Activated B cell treated with CpG ODN at 0.5 μM for 24 hours (primary cell): ENCODE measurements at regions not wholly inside any gene's neighbourhood (a gene's known extent, or its start where the extent isn't known, plus 50 kb on each side); places are given as distances from the start of the nearest gene placed in this dataset.

Experiments
- ATAC-seq: fragments of 200-7000 bp; cut with Tn5 transposase; one replicate; pipeline ENCODE4 v1.10.0; 2021; ENCODE audit warnings: low read depth, mild to moderate bottlenecking, moderate library complexity
- CTCF ChIA-PET: fragments of 350-600 bp; sonication (Branson Sonifier 250); formaldehyde crosslinking; loops from one replicate; lab custom pipeline; 2021; ENCODE audit warnings: antibody characterized with exemption; lab: Charles Lee
- POLR2A ChIA-PET: fragments of 350-600 bp; sonication (Branson Sonifier 250); formaldehyde crosslinking; loops from one replicate; lab custom pipeline; 2021; ENCODE audit warnings: antibody characterized with exemption; lab: Charles Lee
- DNase-seq: peaks from one replicate; pipeline ENCODE4 v3.0.0; 2022
- H3K27ac Mint-ChIP-seq: one replicate; pipeline ENCODE4 v1.8.0; 2020; ENCODE audit warnings: mixed read lengths
- H3K27me3 Mint-ChIP-seq: one replicate; pipeline ENCODE4 v1.8.0; 2021; ENCODE audit warnings: mixed read lengths
- H3K36me3 Mint-ChIP-seq: one replicate; pipeline ENCODE4 v1.8.0; 2021; ENCODE audit warnings: low read depth, mixed read lengths
- H3K4me1 Mint-ChIP-seq: one replicate; pipeline ENCODE4 v1.8.0; 2021; ENCODE audit warnings: mixed read lengths
- H3K4me3 Mint-ChIP-seq: one replicate; pipeline ENCODE4 v1.8.0; 2020; ENCODE audit warnings: mild to moderate bottlenecking, mixed read lengths
- H3K9me3 Mint-ChIP-seq: one replicate; pipeline ENCODE4 v1.8.0; 2020; ENCODE audit warnings: mixed read lengths
- intact Hi-C: fragments of 100-400 bp; cut with micrococcal nuclease; formaldehyde crosslinking; loops from one replicate; pipeline ENCODE4 v1.15.1; 2024
- TF ChIP-seq, protein P1 (sequence below): fragments of 200-600 bp; IDR thresholded peaks from one replicate; pipeline ENCODE4 v1.8.0; 2022; ENCODE audit warnings: antibody characterized with exemption, mild to moderate bottlenecking

DNA sequence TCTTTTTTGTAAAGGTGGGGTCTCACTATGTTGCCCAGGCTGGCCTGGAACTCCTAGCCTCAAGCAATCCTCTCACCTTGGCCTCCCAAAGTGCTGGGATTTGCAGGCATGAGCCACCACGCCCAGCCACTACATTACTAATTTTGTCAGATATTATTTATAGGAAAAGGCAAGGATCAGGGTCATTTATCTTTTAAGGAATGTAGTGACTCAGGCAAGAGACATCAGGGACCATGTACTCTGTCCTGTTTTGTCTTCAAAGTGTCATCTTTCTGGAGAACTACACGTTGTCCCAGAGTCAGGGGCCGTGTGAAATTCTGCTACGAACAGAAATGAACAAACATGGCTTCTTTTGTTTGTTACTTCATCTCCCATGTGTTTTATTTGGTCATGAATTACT lies 105.3 kb downstream of the NPTX2 start:
- H3K4me1 Mint-ChIP-seq, result no peaks in the 10 kb centered on the region
- H3K9me3 Mint-ChIP-seq, result peaks cover 2% of the 10 kb centered on the region
- H3K36me3 Mint-ChIP-seq, result no peaks in the 10 kb centered on the region
- intact Hi-C loops, result no loop called here
- ATAC-seq, result no peak
- no peak for DNase-seq
- H3K27ac Mint-ChIP-seq, result no peak overlapping the region
- TF ChIP-seq, protein P1, sequence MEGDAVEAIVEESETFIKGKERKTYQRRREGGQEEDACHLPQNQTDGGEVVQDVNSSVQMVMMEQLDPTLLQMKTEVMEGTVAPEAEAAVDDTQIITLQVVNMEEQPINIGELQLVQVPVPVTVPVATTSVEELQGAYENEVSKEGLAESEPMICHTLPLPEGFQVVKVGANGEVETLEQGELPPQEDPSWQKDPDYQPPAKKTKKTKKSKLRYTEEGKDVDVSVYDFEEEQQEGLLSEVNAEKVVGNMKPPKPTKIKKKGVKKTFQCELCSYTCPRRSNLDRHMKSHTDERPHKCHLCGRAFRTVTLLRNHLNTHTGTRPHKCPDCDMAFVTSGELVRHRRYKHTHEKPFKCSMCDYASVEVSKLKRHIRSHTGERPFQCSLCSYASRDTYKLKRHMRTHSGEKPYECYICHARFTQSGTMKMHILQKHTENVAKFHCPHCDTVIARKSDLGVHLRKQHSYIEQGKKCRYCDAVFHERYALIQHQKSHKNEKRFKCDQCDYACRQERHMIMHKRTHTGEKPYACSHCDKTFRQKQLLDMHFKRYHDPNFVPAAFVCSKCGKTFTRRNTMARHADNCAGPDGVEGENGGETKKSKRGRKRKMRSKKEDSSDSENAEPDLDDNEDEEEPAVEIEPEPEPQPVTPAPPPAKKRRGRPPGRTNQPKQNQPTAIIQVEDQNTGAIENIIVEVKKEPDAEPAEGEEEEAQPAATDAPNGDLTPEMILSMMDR, result no peak
- H3K4me3 Mint-ChIP-seq, result no peak overlapping the region
- peaks cover 5% of the 10 kb centered on the region for H3K27me3 Mint-ChIP-seq
- ChIA-PET POLR2A (no interaction called here), CTCF (no interaction called here)

DNA sequence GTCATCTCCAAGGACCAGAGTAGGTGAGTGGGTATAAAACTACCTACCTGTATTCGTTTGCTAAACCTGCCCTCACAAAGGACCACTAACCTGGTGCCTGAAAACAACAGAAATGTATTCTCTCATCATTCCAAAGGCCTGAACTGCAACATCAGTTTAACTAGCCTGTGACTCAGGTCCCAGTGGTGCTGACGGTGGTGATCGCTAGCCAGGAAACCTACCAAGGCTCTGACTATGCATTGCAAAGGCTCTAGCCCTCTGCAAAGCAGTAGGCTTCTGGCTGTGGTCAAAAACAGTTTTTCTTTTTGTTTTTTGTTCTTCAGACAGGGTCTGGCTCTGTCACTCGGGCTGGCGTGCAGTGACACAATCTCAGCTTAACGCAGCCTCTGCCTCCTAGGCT lies 107.5 kb downstream of the NPTX2 start:
- CTCF ChIA-PET, result no interaction called here
- POLR2A ChIA-PET, result no interaction called here
- Mint-ChIP-seq H3K36me3 (no peaks in the 10 kb centered on the region), H3K27me3 (peaks cover 5% of the 10 kb centered on the region), H3K4me1 (no peaks in the 10 kb centered on the region), H3K4me3 (no peak overlapping the region), H3K27ac (no peak overlapping the region), H3K9me3 (peaks cover 2% of the 10 kb centered on the region)
- DNase-seq, result no peak
- no peak for ATAC-seq
- intact Hi-C loops, result no loop called here
- TF ChIP-seq, protein P1, result no peak

DNA sequence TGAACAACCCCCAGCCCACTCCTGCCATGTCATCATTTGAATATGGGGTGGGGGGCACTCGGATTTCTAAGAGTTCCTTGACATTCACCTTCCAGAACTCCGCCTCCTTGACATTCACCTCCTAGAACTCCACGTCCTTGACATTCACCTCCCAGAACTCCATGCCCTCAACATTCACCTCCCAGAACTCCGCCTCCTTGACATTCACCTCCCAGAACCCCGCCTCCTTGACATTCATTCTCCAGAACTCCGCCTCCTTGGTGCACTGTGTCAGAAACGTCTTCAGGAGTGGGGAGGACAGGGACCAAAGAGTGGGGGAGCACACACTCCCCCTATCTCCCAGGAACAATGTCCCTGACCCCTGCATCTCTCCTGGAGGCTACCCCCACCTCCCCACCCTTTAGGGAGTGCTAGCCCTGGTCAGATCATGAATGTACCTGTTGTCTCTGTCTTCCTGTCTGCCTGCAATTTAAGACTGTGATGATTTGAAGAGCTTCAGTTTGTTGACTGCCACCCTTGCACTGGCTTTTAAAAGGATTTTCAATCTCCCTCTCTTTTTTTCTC lies 110.1 kb downstream of the NPTX2 start:
- H3K9me3 Mint-ChIP-seq, result peaks cover 2% of the 10 kb centered on the region
- TF ChIP-seq, protein P1, result no peak
- no peaks in the 10 kb centered on the region for H3K4me1 Mint-ChIP-seq
- intact Hi-C loops, result no loop called here
- H3K27me3 Mint-ChIP-seq, result peaks cover 9% of the 10 kb centered on the region
- no peak overlapping the region for H3K27ac Mint-ChIP-seq
- ATAC-seq (no peak), DNase-seq (no peak)
- ChIA-PET POLR2A (no interaction called here), CTCF (no interaction called here)
- H3K4me3 Mint-ChIP-seq, result no peak overlapping the region
- no peaks in the 10 kb centered on the region for H3K36me3 Mint-ChIP-seq

DNA sequence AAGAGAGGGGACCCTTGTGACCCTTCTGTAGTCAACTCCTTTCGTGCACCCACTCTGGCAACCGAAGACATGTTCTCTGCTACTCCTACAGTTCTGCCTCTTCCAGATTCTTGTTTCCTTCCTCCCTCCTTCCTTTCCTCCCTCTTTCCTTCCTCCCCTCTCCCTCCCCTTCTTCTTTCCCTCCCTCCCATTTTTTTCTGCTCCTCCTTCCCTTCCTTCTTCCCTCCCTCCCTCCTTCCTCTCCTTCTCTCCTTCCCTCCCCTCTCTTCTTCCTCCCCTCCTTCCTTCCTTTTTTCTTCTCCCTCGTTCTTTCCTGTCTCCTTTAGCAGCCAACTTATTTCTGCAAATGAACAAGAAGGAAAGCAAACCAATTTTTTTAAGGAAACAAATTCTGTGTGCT lies 111.5 kb downstream of the NPTX2 start:
- TF ChIP-seq, protein P1, result no peak
- CTCF ChIA-PET, result no interaction called here
- POLR2A ChIA-PET, result no interaction called here
- no peak overlapping the region for H3K27ac Mint-ChIP-seq
- no peaks in the 10 kb centered on the region for H3K4me1 Mint-ChIP-seq
- H3K4me3 Mint-ChIP-seq, result no peak overlapping the region
- DNase-seq (no peak), ATAC-seq (no peak)
- peaks cover 9% of the 10 kb centered on the region for H3K27me3 Mint-ChIP-seq
- intact Hi-C loops, result no loop called here
- no peaks in the 10 kb centered on the region for H3K36me3 Mint-ChIP-seq
- peaks cover 6% of the 10 kb centered on the region for H3K9me3 Mint-ChIP-seq

DNA sequence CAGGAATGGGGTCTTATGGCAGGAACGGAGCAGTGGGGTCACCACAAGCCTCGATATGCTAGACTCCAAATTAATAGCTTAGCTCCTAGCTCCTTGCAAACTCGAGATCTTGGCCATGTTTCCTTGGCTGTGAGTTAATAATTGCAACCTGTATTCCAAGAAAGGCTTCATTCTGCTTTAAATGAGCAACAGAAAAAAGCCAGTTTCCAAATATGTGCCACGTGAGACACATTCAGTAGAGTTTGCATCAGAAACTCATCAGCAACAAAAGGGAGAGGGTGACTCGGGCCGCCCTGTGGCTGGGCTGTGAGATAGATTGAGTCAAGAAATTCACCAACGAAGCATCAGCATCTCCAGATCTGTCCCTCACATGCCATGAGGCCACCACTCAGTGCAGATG lies 112.0 kb downstream of the NPTX2 start:
- Mint-ChIP-seq H3K36me3 (no peaks in the 10 kb centered on the region), H3K27me3 (peaks cover 9% of the 10 kb centered on the region), H3K4me3 (no peak overlapping the region), H3K4me1 (no peaks in the 10 kb centered on the region), H3K9me3 (peaks cover 6% of the 10 kb centered on the region), H3K27ac (no peak overlapping the region)
- intact Hi-C loops, result no loop called here
- ChIA-PET POLR2A (no interaction called here), CTCF (no interaction called here)
- ATAC-seq (no peak), DNase-seq (no peak)
- TF ChIP-seq, protein P1, result no peak
